A549 (cell line): ENCODE measurements at regions not wholly inside any gene's neighbourhood (a gene's known extent, or its start where the extent isn't known, plus 50 kb on each side); places are given as distances from the start of the nearest gene placed in this dataset.

Experiments
- ATAC-seq, 2 experiments: fragments of 200-7000 bp in 1 of 2; fragments of >200 bp in 1 of 2; cut with Nextera tagmentation in 1 of 2; cut with Tn5 transposase in 1 of 2; 3 replicates each; pipeline versions ENCODE4 v1.8.0 to v1.9.1; 2018 to 2020; ENCODE audit warnings: mild to moderate bottlenecking in 1 of 2, moderate library complexity in 1 of 2
- CTCF ChIA-PET: fragments of 300-600 bp; sonication (Branson Sonifier 250); formaldehyde crosslinking; extraction: SDS; loops from one replicate; lab custom pipeline; 2021; ENCODE audit warnings: antibody characterized with exemption, inconsistent platforms; lab: Yijun Ruan, JAX
- POLR2A ChIA-PET: fragments of 350-600 bp; formaldehyde crosslinking; extraction: SDS; loops from one replicate; lab custom pipeline; 2021; ENCODE audit warnings: antibody characterized with exemption, inconsistent platforms; lab: Yijun Ruan, JAX
- DNase-seq, 2 experiments: peaks; one replicate each; pipeline versions ENCODE4 v3.0.0 to v3.0.0-alpha.2; 2011 to 2016; ENCODE audit warnings: low read depth in 1 of 2, low spot score in 1 of 2
- FAIRE-seq: peaks from 2 replicates; lab custom pipeline; 2011; peaks lifted over from hg19 to GRCh38; lab: Jason Lieb, UNC
- H3K27ac ChIP-seq, 2 experiments: fragments of >200 bp; sonication (Bioruptor Twin); formaldehyde crosslinking; 3 replicates each; pipeline ENCODE4 v1.5.1; 2016 to 2017
- H3K4me1 ChIP-seq: fragments of >200 bp; sonication (Bioruptor Twin); formaldehyde crosslinking; 3 replicates; pipeline ENCODE4 v1.6.1; 2016
- H3K4me2 ChIP-seq: fragments of >200 bp; sonication (Bioruptor Twin); formaldehyde crosslinking; 3 replicates; pipeline ENCODE4 v1.6.1; 2016
- H3K4me3 ChIP-seq: fragments of >200 bp; sonication (Bioruptor Twin); formaldehyde crosslinking; 3 replicates; pipeline ENCODE4 v1.5.1; 2016
- H3K9me3 ChIP-seq: fragments of >200 bp; sonication (Bioruptor Twin); formaldehyde crosslinking; 3 replicates; pipeline ENCODE4 v1.6.1; 2016
- ATOH8 ChIP-seq: fragments of 250-450 bp; sonication (Bioruptor Pico); IDR thresholded peaks from 2 replicates; pipeline ENCODE4 v1.5.0; 2020; ENCODE audit warnings: low read depth, mild to moderate bottlenecking, moderate library complexity
- CBX2 ChIP-seq: fragments of 200-600 bp; sonication (generic); IDR thresholded peaks from 2 replicates; pipeline ENCODE4 v1.6.1; 2016; ENCODE audit warnings: low read depth, mild to moderate bottlenecking, borderline replicate concordance
- CEBPB ChIP-seq, 2 experiments: fragments of >200 bp in 1 of 2; sonication (Bioruptor Twin) in 1 of 2; formaldehyde crosslinking in 1 of 2; IDR thresholded peaks; 2 replicates each; pipeline ENCODE4 v1.6.1; 2012 to 2016
- CHD2 ChIP-seq: fragments of 150-350 bp; IDR thresholded peaks from 2 replicates; pipeline ENCODE4 v1.6.1; 2014; ENCODE audit warnings: low read length; ENCODE audit not compliant: partially characterized antibody
- EHF ChIP-seq: fragments of 250-450 bp; sonication (Bioruptor Pico); IDR thresholded peaks from 2 replicates; pipeline ENCODE4 v1.5.0; 2020; ENCODE audit warnings: mild to moderate bottlenecking
- ESRRA ChIP-seq: fragments of 150-350 bp; IDR thresholded peaks from 2 replicates; pipeline ENCODE4 v1.6.1; 2014; ENCODE audit warnings: mild to moderate bottlenecking, low read length, borderline replicate concordance
- FOSB ChIP-seq: fragments of 250-450 bp; sonication (Bioruptor Pico); IDR thresholded peaks from 2 replicates; pipeline ENCODE4 v1.5.0; 2020; ENCODE audit warnings: mild to moderate bottlenecking, moderate library complexity
- FOXS1 ChIP-seq: fragments of 250-450 bp; sonication (Bioruptor Pico); IDR thresholded peaks from 2 replicates; pipeline ENCODE4 v1.5.0; 2020; ENCODE audit warnings: mild to moderate bottlenecking, moderate library complexity
- GATA3 ChIP-seq: IDR thresholded peaks from 2 replicates; pipeline ENCODE4 v1.6.1; 2012; ENCODE audit warnings: borderline replicate concordance
- HDAC2 ChIP-seq: fragments of 200-600 bp; sonication (generic); IDR thresholded peaks from 2 replicates; pipeline ENCODE4 v1.6.1; 2016
- HES2 ChIP-seq: fragments of >200 bp; sonication (Bioruptor Twin); formaldehyde crosslinking; IDR thresholded peaks from 2 replicates; pipeline ENCODE4 v1.6.1; 2016
- HEYL ChIP-seq: fragments of 250-450 bp; sonication (Bioruptor Pico); IDR thresholded peaks from 2 replicates; pipeline ENCODE4 v1.8.0; 2021; ENCODE audit warnings: mild to moderate bottlenecking, moderate library complexity
- HMGXB4 ChIP-seq: fragments of 250-450 bp; sonication (Bioruptor Pico); IDR thresholded peaks from 2 replicates; pipeline ENCODE4 v1.5.0; 2021; ENCODE audit warnings: mild to moderate bottlenecking, moderate library complexity, borderline replicate concordance
- HOXA7 ChIP-seq: fragments of 250-450 bp; sonication (Bioruptor Pico); IDR thresholded peaks from 2 replicates; pipeline ENCODE4 v1.5.0; 2020; ENCODE audit warnings: mild to moderate bottlenecking, moderate library complexity
- JUNB ChIP-seq: fragments of >200 bp; sonication (Bioruptor Twin); formaldehyde crosslinking; IDR thresholded peaks from 2 replicates; pipeline ENCODE4 v1.6.1; 2016
- MYC ChIP-seq: IDR thresholded peaks from 2 replicates; pipeline ENCODE4 v1.6.1; 2012; ENCODE audit warnings: mild to moderate bottlenecking, inconsistent platforms, low read length, improper control_type of control experiment, borderline replicate concordance
- NFE2L2 ChIP-seq: fragments of 150-350 bp; conservative IDR thresholded peaks from 2 replicates; pipeline ENCODE4 v1.6.1; 2014; ENCODE audit warnings: low read length
- NPAS2 ChIP-seq: fragments of 250-450 bp; sonication (Bioruptor Pico); IDR thresholded peaks from 2 replicates; pipeline ENCODE4 v1.8.0; 2022; ENCODE audit warnings: mild to moderate bottlenecking, moderate library complexity, borderline replicate concordance
- PBX3 ChIP-seq: IDR thresholded peaks from 2 replicates; pipeline ENCODE4 v1.6.1; 2012
- RARB ChIP-seq: fragments of 250-450 bp; sonication (Bioruptor Pico); IDR thresholded peaks from 2 replicates; pipeline ENCODE4 v1.8.0; 2021; ENCODE audit warnings: mild to moderate bottlenecking, moderate library complexity
- RCOR1 ChIP-seq: fragments of 150-350 bp; IDR thresholded peaks from 2 replicates; pipeline ENCODE4 v1.6.1; 2014; ENCODE audit warnings: antibody characterized with exemption, low read length, low read depth
- RFX5 ChIP-seq: fragments of 450-650 bp; IDR thresholded peaks from 2 replicates; pipeline ENCODE4 v1.7.1; 2014; ENCODE audit warnings: antibody characterized with exemption, mild to moderate bottlenecking, moderate library complexity
- TFCP2L1 ChIP-seq: fragments of 250-450 bp; sonication (Bioruptor Pico); IDR thresholded peaks from 2 replicates; pipeline ENCODE4 v1.5.0; 2021; ENCODE audit warnings: mild to moderate bottlenecking
- ZSCAN20 ChIP-seq: fragments of 250-450 bp; sonication (Bioruptor Pico); IDR thresholded peaks from 2 replicates; pipeline ENCODE4 v1.8.0; 2022; ENCODE audit warnings: mild to moderate bottlenecking, moderate library complexity
- WGBS: methylation state at CpG from one replicate; pipeline ENCODE4 v1.1.6; 2017; ENCODE audit errors: missing lambda C conversion rate; 5-methylcytosine and 5-hydroxymethylcytosine counted together

- FAIRE-seq = no peak
Measured at GRCh38 chr20:59421920-59422637, 121.7 kb downstream of the EDN3 start.

GRCh38 chr20:59422872-59423544 is 122.6 kb downstream of the EDN3 start:
- no peaks in the 10 kb centered on the region for H3K4me1 ChIP-seq
- DNase-seq (no peak), FAIRE-seq (no peak), ATAC-seq (no peak)
- ChIA-PET POLR2A (no interaction called here), CTCF (no interaction called here)
- no peak overlapping the region for H3K4me3 ChIP-seq
- 52% methylated on average over 10 of the region's 10 CpGs for WGBS
- no peak overlapping the region for H3K4me2 ChIP-seq
- no peaks in the 10 kb centered on the region for H3K9me3 ChIP-seq
- no peak overlapping the region for H3K27ac ChIP-seq
- no peak for TF ChIP-seq FOXS1 (CRISPR knock-in tag)
- TF ChIP-seq RARB (CRISPR knock-in tag) = no peak
- no peak for TF ChIP-seq GATA3
- no peak for TF ChIP-seq ZSCAN20 (CRISPR knock-in tag)
- TF ChIP-seq CEBPB (IDR thresholded peaks at IDR 0.05) = no peak
- no peak for TF ChIP-seq HES2
- no peak for TF ChIP-seq JUNB
- TF ChIP-seq HMGXB4 = no peak
- no peak for TF ChIP-seq ESRRA
- no peak for TF ChIP-seq HEYL (CRISPR knock-in tag)
- TF ChIP-seq EHF (CRISPR knock-in tag) = no peak
- no peak for TF ChIP-seq PBX3
- no peak for TF ChIP-seq CHD2
- TF ChIP-seq NFE2L2 = no peak
- TF ChIP-seq NPAS2 (CRISPR knock-in tag) = no peak
- no peak for TF ChIP-seq MYC
- TF ChIP-seq CBX2 = no peak
- TF ChIP-seq TFCP2L1 (CRISPR knock-in tag) = no peak
- TF ChIP-seq RFX5 = no peak

More at GRCh38 chr20:59421920-59422637, 121.7 kb downstream of the EDN3 start:
- Histone ChIP-seq H3K4me2 (no peak overlapping the region), H3K27ac (no peak overlapping the region), H3K4me1 (no peaks in the 10 kb centered on the region), H3K9me3 (no peaks in the 10 kb centered on the region), H3K4me3 (no peak overlapping the region)
- ChIA-PET POLR2A (no interaction called here), CTCF (interaction anchor here (1.2 to 2.1 kb wide), 3 partner anchors 16 to 200 kb away, joined by 3 to 5 read pairs (median 3); no protein-coding TSS in a partner anchor)
- ATAC-seq (no peak), DNase-seq (no peak)
- no peak for TF ChIP-seq RCOR1
- TF ChIP-seq CBX2 = no peak
- TF ChIP-seq ATOH8 = no peak
- no peak for TF ChIP-seq NFE2L2
- no peak for TF ChIP-seq HDAC2
- no peak for TF ChIP-seq HOXA7 (CRISPR knock-in tag)
- TF ChIP-seq FOSB (CRISPR knock-in tag) = no peak
- WGBS = 48% methylated on average over 13 of the region's 13 CpGs
